ENCODE measurements at regions not wholly inside any gene's neighbourhood (a gene's known extent, or its start where the extent isn't known, plus 50 kb on each side); places are given as distances from the start of the nearest gene placed in this dataset.

DNA sequence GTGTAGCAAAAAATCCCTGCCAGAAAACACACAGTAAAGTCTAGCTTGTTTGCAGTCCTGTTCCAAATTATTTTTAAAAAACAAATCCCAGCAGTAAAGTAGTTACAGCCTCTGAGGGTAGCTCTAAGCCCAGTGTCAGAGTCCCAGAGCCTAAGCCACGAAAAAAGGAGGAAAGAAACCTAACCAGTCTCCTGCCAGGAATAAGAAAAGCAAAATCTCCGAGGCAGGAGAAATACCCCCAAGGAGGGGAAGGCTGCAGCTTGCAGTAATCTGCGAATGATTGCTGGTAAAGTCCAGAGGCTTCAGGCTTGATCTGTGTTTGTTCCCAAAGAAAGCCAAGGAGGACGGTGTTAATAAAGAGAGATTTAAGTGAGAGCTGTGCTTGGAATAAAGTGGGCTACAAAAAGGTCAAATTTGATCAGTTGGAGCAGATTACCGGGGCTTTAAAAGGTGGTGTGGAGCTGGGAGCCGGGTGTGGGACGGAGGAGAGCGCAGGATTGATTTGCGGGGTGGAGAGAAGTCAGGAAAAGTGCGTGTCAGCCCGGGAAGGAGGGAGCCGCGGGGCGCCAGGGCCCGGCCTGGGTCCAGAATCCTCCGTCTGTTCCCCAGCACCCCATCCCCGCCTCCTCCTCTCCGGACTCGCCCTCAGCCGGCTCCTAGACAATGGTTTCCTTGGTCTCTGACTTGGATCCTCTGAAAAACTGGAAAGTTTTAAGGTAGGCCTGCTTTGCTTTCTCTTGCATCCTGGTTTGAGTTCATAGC is 219.4 kb upstream of the CELF2 start:
- TF ChIP-seq POLR2A (IDR thresholded peaks at IDR 0.05; ENCODE audit: low read depth, low read length) = no peak
- TF ChIP-seq, protein P1, sequence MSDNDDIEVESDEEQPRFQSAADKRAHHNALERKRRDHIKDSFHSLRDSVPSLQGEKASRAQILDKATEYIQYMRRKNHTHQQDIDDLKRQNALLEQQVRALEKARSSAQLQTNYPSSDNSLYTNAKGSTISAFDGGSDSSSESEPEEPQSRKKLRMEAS (IDR thresholded peaks at IDR 0.05; ENCODE audit: low read depth, low read length) = no peak
- TF ChIP-seq, protein P2, sequence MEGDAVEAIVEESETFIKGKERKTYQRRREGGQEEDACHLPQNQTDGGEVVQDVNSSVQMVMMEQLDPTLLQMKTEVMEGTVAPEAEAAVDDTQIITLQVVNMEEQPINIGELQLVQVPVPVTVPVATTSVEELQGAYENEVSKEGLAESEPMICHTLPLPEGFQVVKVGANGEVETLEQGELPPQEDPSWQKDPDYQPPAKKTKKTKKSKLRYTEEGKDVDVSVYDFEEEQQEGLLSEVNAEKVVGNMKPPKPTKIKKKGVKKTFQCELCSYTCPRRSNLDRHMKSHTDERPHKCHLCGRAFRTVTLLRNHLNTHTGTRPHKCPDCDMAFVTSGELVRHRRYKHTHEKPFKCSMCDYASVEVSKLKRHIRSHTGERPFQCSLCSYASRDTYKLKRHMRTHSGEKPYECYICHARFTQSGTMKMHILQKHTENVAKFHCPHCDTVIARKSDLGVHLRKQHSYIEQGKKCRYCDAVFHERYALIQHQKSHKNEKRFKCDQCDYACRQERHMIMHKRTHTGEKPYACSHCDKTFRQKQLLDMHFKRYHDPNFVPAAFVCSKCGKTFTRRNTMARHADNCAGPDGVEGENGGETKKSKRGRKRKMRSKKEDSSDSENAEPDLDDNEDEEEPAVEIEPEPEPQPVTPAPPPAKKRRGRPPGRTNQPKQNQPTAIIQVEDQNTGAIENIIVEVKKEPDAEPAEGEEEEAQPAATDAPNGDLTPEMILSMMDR (IDR thresholded peaks at IDR 0.05 in 2 of 3, conservative IDR thresholded peaks at IDR 0.05 in 1 of 3; ENCODE audit: control insufficient read depth in 2 of 3, extremely low read depth in 1 of 3, insufficient read depth in 1 of 3, low read depth in 3 of 3, low read length in 3 of 3) = no peak
- no peak for TF ChIP-seq JUNB (IDR thresholded peaks at IDR 0.05)
- TF ChIP-seq KDM1A (IDR thresholded peaks at IDR 0.05; ENCODE audit: borderline replicate concordance) = no peak
- TF ChIP-seq RAD51 (IDR thresholded peaks at IDR 0.05) = no peak
- TF ChIP-seq, protein P3, sequence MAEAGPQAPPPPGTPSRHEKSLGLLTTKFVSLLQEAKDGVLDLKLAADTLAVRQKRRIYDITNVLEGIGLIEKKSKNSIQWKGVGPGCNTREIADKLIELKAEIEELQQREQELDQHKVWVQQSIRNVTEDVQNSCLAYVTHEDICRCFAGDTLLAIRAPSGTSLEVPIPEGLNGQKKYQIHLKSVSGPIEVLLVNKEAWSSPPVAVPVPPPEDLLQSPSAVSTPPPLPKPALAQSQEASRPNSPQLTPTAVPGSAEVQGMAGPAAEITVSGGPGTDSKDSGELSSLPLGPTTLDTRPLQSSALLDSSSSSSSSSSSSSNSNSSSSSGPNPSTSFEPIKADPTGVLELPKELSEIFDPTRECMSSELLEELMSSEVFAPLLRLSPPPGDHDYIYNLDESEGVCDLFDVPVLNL (IDR thresholded peaks at IDR 0.05; ENCODE audit: low read depth, low read length) = no peak
- no peak for TF ChIP-seq EGR1 (IDR thresholded peaks at IDR 0.05; ENCODE audit: borderline replicate concordance in 1 of 2, low read depth in 2 of 2, low read length in 2 of 2)
- TF ChIP-seq MTA2 (IDR thresholded peaks at IDR 0.05; ENCODE audit: low read depth) = no peak
- no peak for TF ChIP-seq MYB (IDR thresholded peaks at IDR 0.05; ENCODE audit: borderline replicate concordance, low read depth, low read length)
